Activated CD4-positive, alpha-beta T cell treated with anti-CD3 and anti-CD28 coated beads, Interleukin-2, amount 50 U/mL, for 48 hours (primary cell): ENCODE measurements at regions not wholly inside any gene's neighbourhood (a gene's known extent, or its start where the extent isn't known, plus 50 kb on each side); places are given as distances from the start of the nearest gene placed in this dataset.

ENCODE experiments used
- DNase-seq, 2 experiments: peaks; one replicate each; pipeline ENCODE4 v3.0.0-alpha.2; 2020

- no peak for DNase-seq
Measured at GRCh38 chr20:11101696-11102095, 427.9 kb upstream of the JAG1 start.

GRCh38 chr20:11103866-11104265 is 430.1 kb upstream of the JAG1 start:
- DNase-seq = no peak

GRCh38 chr20:11108102-11108810 is 434.5 kb upstream of the JAG1 start:
- no peak for DNase-seq

GRCh38 chr20:11110535-11110934 is 436.7 kb upstream of the JAG1 start:
- DNase-seq = no peak

- DNase-seq = no peak
Measured at GRCh38 chr20:11111191-11111590, 437.4 kb upstream of the JAG1 start.

GRCh38 chr20:11112832-11113231 is 439.0 kb upstream of the JAG1 start:
- no peak for DNase-seq

GRCh38 chr20:11114382-11114781 is 440.6 kb upstream of the JAG1 start:
- DNase-seq = no peak

GRCh38 chr20:11117808-11118528 is 444.2 kb upstream of the JAG1 start:
- DNase-seq = no peak

GRCh38 chr20:11118802-11119380 is 445.1 kb upstream of the JAG1 start:
- no peak for DNase-seq

- DNase-seq = no peak
Measured at GRCh38 chr20:11119573-11119972, 445.8 kb upstream of the JAG1 start.

- no peak for DNase-seq
Measured at GRCh38 chr20:11120431-11120830, 446.6 kb upstream of the JAG1 start.

- no peak for DNase-seq
Measured at GRCh38 chr20:11124849-11125505, 451.2 kb upstream of the JAG1 start.

- no peak for DNase-seq
Measured at GRCh38 chr20:11128220-11128718, 454.5 kb upstream of the JAG1 start.

GRCh38 chr20:11128721-11129120 is 454.9 kb upstream of the JAG1 start:
- DNase-seq = no peak

GRCh38 chr20:11130554-11131166 is 456.9 kb upstream of the JAG1 start:
- DNase-seq = no peak

- DNase-seq = no peak
Measured at GRCh38 chr20:11132819-11133415, 459.1 kb upstream of the JAG1 start.

- DNase-seq = no peak
Measured at GRCh38 chr20:11136691-11137090, 462.9 kb upstream of the JAG1 start.

- no peak for DNase-seq
Measured at GRCh38 chr20:11137688-11138087, 463.9 kb upstream of the JAG1 start.

GRCh38 chr20:11140359-11140758 is 466.6 kb upstream of the JAG1 start:
- DNase-seq = no peak

GRCh38 chr20:11143481-11143880 is 469.7 kb upstream of the JAG1 start:
- no peak for DNase-seq

- DNase-seq = no peak
Measured at GRCh38 chr20:11144114-11144950, 470.5 kb upstream of the JAG1 start.

- DNase-seq = no peak
Measured at GRCh38 chr20:11145616-11146015, 471.8 kb upstream of the JAG1 start.
